ENCODE measurements at regions not wholly inside any gene's neighbourhood (a gene's known extent, or its start where the extent isn't known, plus 50 kb on each side); places are given as distances from the start of the nearest gene placed in this dataset.
"Not testable (repeated sequence)": the region's sequence is repeated elsewhere in the genome, so short reads cannot be mapped to it uniquely, and the experiment has no call there.

- DNase-seq: no peak
Observed at GRCh38 chr5:167918813-167919483, 372.5 kb upstream of the WWC1 start.

GRCh38 chr5:167920589-167920988 is 370.9 kb upstream of the WWC1 start:
- DNase-seq: no peak

GRCh38 chr5:167921796-167922195 is 369.6 kb upstream of the WWC1 start:
- no peak for DNase-seq

GRCh38 chr5:167923396-167923795 is 368.0 kb upstream of the WWC1 start:
- no peak for DNase-seq

GRCh38 chr5:167929841-167930240 is 361.6 kb upstream of the WWC1 start:
- no peak for DNase-seq

GRCh38 chr5:167934551-167934971 is 356.9 kb upstream of the WWC1 start:
- DNase-seq: peak; percentile 30

GRCh38 chr5:167936022-167936421 is 355.4 kb upstream of the WWC1 start:
- DNase-seq: no peak

GRCh38 chr5:167936944-167937634 is 354.4 kb upstream of the WWC1 start:
- no peak for DNase-seq

- no peak for DNase-seq
Observed at GRCh38 chr5:167937635-167937998, 353.8 kb upstream of the WWC1 start.

- no peak for DNase-seq
Observed at GRCh38 chr5:167939686-167940085, 351.8 kb upstream of the WWC1 start.

- no peak for DNase-seq
Observed at GRCh38 chr5:167940911-167941310, 350.5 kb upstream of the WWC1 start.

GRCh38 chr5:167941556-167941955 is 349.9 kb upstream of the WWC1 start:
- DNase-seq: not testable (repeated sequence)

GRCh38 chr5:167943343-167943742 is 348.1 kb upstream of the WWC1 start:
- no peak for DNase-seq

- no peak for DNase-seq
Observed at GRCh38 chr5:167944121-167944852, 347.2 kb upstream of the WWC1 start.

GRCh38 chr5:167945542-167946384 is 345.7 kb upstream of the WWC1 start:
- peak; percentile 67 for DNase-seq

GRCh38 chr5:167947306-167947705 is 344.1 kb upstream of the WWC1 start:
- peak; percentile 59 for DNase-seq

- DNase-seq: no peak
Observed at GRCh38 chr5:167948251-167948650, 343.2 kb upstream of the WWC1 start.

GRCh38 chr5:167949435-167949834 is 342.0 kb upstream of the WWC1 start:
- no peak for DNase-seq

GRCh38 chr5:167950126-167950721 is 341.2 kb upstream of the WWC1 start:
- DNase-seq: peak; percentile 50

GRCh38 chr5:167951116-167951515 is 340.3 kb upstream of the WWC1 start:
- DNase-seq: no peak

GRCh38 chr5:167952278-167952995 is 339.0 kb upstream of the WWC1 start:
- no peak for DNase-seq

All from right hindlimb (tissue), 1 donor.